ENCODE measurements at regions not wholly inside any gene's neighbourhood (a gene's known extent, or its start where the extent isn't known, plus 50 kb on each side); places are given as distances from the start of the nearest gene placed in this dataset.

DNA sequence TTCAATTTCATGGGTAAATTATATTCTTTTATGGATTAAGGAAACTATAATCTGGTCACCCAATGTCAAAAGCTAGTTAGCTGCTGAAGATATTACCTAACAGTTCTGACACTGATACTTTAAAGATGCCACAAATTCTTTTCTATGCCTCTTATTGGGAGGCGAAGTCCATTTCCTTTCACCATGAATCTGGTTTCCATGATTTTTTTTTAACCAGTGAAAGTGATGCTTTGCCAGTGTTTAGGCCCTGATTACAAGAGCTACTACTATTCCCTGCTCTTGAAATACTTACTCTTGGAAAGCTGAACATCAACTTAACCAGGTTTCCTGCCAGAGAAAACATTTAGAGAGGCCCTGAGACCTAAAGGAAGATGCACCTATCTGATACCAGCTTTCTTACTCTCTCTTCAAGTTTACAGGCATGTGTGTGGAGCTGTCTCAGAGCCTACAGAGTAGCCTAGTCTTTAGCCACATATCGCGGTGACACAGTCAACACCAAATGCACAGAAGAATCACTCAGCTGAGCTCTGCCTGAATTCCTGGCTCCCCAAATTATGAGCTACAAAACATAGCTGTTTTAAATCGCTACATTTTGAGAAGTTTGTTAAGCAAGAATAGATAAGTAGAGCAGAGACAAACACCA, 1280.8 kb downstream of the PCDH7 start:
- DNase-seq: no peak

- no peak for DNase-seq
These were observed 1282.0 kb downstream of the PCDH7 start for GRCh38 chr4:32002037-32002747.

- DNase-seq: no peak
These were observed 1283.4 kb downstream of the PCDH7 start for GRCh38 chr4:32003548-32003947.

DNA sequence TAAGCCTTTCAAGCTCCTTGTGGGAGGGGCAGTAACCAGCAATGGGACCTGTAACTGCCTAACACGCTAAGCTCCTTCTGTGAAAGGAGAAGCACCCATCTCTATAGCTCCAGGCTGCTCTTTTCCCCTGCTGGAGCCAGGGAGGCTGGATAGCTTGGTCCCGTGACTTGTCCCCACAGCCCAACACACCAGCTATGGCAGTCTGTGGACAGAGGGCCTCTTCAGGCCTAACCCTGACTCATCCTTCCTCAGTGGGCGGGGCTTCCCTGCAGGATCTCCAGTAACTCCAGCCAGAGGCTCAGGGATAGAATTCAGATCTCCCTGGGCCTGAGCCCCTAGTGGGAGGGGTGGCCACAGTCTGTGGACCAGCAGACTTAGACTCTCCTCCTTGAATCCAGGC, 1290.1 kb downstream of the PCDH7 start:
- no peak for DNase-seq

DNA sequence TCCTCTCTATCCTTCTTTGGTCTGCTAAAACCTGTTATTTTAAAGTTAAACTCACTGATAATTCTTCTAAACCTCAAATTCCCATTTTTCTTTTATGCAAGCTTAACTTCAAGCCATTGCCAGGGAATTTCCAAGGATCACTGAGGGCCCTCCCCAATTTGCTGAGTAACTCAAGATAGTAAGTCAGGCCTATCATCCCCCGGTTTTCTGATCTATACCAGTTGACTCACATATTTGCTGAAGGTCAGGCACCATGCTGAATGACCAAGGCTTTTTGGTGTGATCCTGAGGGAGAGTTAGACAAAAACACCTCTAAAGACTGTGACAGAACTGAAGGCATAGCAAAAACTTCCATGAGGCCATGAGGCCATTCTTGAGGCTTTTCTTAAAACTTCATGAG, 1301.9 kb downstream of the PCDH7 start:
- no peak for DNase-seq

DNA sequence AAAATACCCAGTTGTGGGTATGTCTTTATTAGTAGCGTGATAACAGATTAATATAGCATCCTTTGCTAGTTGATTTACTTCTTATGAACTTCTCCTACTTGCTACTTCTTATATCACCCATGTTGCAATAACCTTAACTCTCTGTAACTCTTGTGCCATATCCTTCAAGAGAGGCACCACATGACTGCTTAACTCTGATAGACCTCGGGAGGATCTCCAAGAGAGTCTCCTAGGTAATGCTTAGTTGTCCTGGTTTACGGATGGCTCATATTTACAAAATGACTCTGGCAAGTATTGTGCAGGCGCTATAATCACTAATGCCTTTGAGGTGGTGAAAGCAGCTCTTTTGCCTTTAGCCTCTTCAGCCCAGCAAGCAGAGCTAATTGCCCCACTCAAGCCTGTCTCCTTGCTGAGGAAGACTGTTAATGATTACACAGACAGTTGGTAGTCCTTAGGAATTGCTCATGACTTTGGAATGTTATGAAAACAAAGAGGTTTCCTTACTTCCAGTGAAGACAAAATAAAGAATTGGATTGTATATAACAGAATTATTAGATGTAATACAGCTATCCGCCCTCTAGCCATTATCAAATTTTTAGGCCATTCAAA, 1305.8 kb downstream of the PCDH7 start:
- no peak for DNase-seq

DNA sequence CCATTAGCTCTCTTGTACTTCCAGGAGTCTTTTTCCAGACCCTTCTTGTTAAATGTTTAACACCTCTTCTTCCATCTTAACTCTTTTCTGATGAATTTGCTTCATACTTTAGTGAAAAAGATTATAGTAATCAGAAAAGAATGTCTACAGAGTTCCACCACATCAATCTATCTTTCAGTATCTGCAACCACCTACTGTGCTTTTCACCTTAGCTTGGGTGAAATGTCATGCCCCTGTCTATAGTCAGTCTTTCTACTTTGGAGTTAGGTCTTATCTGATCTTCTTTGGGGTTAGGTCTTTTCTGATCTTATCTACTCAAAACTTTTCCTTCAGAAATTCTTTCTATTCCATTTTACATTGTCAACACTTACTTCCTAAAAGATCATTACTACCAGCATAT, 1310.2 kb downstream of the PCDH7 start:
- DNase-seq: no peak

GRCh38 chr4:32031026-32031425, 1310.9 kb downstream of the PCDH7 start:
- DNase-seq: no peak

GRCh38 chr4:32032136-32032672, 1312.0 kb downstream of the PCDH7 start:
- DNase-seq: no peak

- no peak for DNase-seq
These were observed 1317.2 kb downstream of the PCDH7 start for GRCh38 chr4:32037399-32037798.

DNA sequence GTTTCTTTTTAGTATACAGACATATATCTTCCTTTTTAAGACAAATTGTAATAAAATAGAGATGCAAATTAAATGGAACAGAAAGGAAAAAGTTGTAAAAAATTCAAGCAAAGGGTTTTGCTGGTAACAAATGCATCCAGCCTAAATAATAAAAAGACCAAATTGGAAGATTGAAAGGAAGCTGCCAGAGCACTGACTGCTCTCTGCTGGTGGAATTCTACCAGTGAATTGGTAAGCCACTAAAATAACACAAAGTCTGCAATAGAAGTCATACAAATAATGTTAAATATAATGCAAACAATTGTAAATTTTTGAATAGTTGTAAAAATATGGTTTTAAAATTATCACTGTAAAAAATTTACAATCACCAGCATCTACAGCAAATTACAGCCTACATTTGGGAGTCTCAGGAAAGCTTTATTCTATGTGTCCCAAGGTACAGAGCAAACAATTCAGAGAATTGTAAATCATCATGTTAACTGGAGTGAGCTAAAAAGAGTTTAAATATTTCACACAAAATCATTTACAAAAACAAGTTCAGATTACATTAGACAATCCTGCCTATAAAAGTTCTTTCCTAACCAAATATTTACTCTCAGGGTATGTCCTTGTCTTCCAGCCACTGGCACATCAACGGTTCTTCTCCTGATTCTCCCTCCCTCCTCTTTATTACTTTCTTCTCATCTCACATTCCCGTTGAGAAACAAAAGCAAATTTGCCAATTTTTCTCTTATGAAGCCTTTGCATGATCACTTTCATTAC, 1322.5 kb downstream of the PCDH7 start:
- DNase-seq: no peak

GRCh38 chr4:32043248-32043633, 1323.1 kb downstream of the PCDH7 start:
- no peak for DNase-seq

- DNase-seq: no peak
These were observed 1341.7 kb downstream of the PCDH7 start for GRCh38 chr4:32061916-32062315.

GRCh38 chr4:32073542-32073941, 1353.4 kb downstream of the PCDH7 start:
- DNase-seq: no peak

DNA sequence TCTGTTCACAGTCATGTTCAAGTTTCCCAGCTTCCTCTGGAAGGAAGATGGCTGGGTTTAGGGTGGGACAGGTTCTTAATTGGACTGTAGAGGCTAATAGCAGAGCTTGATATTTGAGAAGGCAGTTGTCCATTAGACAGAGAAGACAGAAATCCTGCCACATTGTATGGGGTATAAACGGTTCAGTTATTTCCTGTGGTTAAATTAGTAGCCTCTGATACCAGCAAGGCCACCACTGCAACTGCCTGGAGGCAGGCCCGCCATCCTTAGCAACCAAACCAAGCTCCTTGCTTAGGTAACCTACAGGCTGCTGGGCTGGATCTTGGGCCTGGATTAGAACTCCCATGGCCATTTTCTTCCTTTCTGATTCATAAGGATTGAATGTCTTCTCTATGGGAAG, 1367.0 kb downstream of the PCDH7 start:
- DNase-seq: no peak

DNA sequence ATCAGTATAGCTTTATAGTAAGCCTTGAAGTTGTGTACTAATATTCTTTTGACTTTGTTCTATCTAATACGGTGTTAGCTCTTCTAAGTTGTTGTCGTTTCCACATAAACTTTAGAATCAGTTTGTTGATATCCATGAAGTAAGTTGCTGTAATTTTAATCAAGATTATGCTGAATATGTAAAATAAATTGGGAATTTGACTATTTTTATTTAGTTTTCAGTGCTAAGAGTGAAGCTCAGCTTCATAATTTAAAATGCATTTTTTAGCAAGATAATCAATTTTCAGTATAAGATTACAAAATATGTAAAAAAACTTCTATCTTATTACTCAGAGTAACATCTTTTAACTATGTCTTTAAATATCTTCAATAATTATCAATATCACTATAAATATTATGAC, 1374.8 kb downstream of the PCDH7 start:
- no peak for DNase-seq

DNA sequence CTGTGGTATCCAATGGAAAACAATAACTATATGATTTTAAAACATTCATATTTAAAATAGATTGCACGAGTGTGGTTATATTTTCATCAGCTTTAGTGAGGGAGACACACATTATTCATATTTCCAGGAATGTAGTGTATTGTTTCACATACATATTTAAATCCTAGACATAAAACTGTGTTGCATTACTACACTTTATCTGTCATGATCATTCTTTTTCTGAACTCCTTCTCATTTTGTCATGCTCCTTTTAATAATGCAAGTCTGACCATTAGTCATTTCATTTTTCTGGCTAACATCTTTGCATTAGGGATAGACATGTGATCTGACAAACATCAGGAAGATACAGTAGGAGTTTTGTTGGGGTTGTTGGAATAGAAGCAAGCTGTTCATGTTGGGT, 1382.7 kb downstream of the PCDH7 start:
- DNase-seq: no peak

- no peak for DNase-seq
These were observed 1386.6 kb downstream of the PCDH7 start for GRCh38 chr4:32106767-32107166.

DNA sequence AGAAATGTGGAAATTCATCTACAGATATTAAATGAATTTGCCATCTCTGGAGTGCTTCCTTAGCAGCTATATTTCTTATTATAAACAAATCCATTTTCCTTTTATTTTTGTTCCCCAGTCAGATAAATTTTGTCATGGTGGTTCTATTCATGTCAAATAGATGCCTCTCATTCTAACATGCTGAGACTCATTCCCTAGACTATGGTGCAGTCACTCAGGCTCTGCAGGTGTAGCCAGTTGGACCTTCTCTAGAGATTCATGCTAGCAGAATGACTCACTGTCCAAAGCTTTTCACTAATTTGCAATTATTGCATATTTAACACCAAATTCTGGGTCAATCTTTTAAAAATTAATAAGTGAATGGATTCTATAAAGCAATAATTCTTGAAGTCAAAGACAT, 1392.7 kb downstream of the PCDH7 start:
- no peak for DNase-seq

DNA sequence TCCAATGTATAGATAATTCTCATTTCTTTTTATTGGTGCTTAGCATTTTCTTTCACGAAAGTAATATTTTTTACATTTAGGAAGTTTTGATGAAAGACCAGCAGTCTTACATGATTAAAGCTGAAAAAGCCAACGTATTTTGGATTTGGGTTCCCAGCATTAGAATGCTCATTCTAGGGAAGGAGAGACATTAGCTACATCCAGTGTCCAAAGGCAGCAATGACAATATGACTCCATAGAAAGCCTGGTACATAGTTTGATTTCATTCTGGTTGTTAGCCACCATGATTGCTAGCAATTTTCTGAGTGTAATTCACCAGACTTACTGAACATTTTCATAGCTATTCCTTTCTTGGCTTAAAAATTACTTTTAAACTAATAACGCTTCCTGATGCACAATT, 1397.5 kb downstream of the PCDH7 start:
- no peak for DNase-seq

DNA sequence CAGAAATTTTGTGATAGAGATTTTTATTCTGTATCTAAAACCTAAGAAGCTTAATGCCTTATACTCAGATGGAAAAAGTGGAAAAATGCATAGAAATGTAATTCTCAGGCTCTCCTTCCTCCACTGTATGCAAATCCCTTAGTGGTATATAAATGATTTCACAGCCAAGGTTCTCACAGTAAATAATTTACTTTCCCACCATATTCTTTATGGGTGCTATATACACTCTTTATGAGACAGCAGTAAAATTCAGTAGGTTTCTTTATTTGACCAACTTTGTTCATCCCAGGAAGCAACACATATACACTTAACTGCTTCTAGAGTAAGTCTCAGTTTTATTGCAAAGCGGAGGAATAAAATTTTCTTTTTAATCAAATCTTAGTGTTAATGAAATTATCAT, 1399.7 kb downstream of the PCDH7 start:
- no peak for DNase-seq

DNA sequence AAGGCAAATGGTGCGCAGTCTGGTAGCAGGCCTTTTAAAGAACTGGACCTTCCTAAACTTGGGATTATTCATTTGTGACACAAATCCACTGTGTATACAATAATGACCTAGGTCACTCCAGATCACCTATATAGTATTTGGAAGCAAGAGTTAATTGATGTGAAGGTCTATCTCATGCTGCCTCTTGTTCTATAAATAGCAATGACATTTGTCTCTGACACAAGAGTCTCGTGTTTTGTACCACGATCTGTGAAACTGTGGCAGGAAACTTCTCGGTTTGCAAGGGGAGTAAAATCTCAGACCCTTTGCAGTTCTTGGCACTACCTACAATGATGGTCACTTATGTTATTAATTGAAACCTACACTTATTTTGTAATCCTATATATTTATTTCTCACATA, 1408.4 kb downstream of the PCDH7 start:
- no peak for DNase-seq

DNA sequence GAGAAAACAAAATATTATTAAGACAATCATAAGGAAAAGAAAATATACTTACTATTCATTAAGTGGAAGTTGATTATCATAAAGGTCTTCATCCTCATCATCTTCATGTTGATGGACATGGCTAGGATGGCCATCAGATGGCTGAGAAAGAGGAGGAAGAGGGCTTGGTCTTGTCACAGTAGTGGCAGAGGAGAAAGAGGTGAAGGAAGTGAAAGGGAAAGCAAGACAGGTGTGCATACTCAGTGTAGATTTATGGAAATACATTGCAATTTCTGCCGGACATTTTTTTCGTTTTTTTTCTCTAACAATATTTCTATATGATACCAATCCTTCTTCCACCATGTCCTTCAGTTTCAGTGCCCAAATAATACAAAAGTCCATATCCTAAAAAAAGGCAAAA, 1409.8 kb downstream of the PCDH7 start:
- DNase-seq: no peak

GRCh38 chr4:32133141-32133540, 1413.0 kb downstream of the PCDH7 start:
- no peak for DNase-seq

Measured in right hindlimb (tissue), 1 donor.